EL (cell line): ENCODE measurements at regions not wholly inside any gene's neighbourhood (a gene's known extent, or its start where the extent isn't known, plus 50 kb on each side); places are given as distances from the start of the nearest gene placed in this dataset.

Experiments used
- DNase-seq: peaks from one replicate; pipeline ENCODE4 v3.0.0-alpha.2; 2016

DNA sequence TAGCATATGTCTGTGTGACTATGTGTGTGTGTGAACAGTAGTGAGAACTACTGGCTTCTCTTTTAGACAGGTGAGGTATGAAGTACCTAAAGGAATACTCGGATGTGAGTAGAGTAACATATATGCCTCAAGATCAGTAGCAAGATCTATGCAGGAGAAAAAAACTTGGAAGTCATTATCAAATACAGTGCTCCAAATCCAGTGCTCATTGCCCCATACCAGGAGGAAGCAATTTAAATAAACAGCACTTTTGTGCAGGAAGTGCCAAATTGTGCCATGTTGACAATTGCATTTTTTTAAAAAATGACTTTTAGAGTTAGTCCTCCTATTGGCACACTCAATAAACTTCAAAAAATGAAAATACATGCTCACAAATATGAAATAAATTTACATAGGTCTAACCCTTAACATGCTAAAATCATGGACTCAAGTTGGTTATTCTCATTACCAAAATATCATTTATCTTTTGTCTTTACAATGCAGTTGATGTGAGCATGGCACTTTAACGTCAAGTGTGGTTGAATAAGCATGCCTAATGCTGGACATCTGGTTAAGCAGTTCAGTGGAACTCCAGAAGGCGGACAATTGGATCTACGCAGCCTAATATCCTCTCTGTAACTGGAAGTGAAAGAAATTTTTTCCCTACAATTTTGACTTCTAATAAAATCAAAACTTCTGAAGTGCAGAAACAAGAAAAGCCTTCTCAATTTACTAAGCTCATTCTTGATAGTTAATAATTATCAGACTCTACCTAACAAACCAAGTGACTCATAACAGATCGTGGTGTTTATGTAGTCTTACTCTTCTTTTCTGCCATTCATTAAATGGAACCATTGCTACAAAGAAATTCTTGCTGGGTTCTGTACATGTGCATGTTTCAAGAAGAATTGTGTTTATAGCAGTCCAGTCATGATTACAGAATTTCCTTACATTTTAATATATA, 195.2 kb downstream of the MDFIC start:
- no peak for DNase-seq

DNA sequence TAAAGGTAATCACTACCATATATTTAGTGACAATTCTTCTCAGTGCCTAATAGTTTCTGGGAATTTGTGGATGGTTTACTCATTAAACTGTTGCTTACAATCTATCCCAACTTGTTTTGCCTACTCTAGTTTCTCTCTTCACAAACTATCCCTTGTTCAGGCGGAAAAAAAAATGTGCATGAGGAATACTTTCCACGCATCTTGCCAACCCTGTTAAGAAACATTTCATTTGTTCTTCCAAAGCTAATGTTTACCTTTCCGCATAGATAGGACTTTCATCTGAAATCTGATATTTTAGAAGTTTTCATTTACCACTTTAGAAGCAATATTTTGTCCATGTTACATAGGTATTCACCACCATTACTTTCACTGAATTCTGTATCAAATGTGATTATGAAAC, 191.9 kb downstream of the MDFIC start:
- no peak for DNase-seq

DNA sequence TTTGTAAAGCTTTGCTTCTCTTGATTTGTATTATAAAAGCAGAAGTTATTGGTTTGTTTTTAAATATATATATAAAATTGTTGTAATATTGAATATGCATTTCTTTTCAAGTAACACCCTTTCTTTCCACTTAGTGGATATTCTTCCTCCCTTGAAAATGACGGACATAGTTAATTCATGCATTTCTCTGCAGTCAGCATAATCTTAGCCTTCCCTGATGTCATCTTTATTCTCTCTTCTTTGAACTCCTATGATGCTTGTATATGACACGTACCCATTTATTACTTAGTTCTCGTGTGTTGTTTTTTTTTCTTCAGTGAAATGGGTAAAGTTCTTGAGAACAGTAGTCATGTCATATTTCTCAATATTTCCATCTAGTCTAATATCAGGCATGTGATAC, 191.2 kb downstream of the MDFIC start:
- no peak for DNase-seq

DNA sequence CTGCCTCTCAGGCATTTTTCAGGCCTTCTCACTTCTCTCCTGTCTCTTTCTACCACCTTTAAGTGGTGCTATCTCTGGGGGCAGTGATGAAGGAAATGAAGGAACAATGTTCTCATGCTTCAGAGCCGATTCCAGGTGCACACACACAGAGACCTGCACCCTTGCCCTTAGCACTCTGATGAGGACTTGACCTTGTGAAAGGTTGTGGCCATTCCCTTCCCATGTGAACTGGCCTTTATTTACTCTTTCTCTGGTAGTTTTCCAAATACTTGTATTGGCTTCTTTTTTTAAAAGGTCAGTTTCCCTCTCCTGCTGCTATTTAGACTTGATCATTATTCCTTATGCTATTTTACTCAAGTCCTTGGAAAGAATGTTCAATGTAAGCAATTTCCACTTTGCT, 188.6 kb downstream of the MDFIC start:
- no peak for DNase-seq

DNA sequence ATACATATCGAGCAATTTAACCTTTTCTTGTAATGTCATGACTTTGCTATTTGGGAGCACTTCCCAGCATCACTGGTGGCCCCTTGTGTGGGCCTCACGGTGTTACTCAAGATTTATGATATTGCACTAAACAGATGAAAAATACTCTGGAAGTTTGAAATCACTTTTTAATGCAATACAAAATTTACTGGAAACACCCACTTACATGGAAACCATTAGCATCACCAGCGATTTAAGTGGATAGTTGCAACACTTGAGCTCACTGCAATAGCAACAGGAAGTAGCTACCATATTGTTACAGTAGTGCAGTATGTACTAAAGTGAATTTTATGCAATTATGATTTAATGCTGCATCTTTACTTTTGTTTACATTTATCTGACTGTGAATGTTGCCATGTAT, 184.4 kb downstream of the MDFIC start:
- no peak for DNase-seq

DNA sequence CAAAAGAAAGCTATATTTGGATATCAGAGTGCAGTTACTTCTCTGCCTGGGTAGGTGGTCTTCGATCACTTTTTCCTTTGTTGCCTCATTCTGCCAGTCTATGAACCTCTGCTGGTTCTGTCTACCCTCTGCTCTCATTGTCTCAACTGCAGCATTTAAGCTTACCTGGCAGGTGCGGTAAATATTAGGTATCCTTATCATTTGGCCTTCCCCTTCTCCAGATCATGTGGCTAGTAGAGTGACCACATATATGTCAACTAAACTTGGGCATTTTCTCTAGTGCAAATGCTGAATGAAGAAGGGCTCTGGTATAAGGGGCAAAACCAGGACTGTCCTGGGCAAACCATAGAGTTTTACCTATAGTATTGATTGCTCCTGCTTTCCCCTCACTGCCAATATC, 180.8 kb downstream of the MDFIC start:
- no peak for DNase-seq

DNA sequence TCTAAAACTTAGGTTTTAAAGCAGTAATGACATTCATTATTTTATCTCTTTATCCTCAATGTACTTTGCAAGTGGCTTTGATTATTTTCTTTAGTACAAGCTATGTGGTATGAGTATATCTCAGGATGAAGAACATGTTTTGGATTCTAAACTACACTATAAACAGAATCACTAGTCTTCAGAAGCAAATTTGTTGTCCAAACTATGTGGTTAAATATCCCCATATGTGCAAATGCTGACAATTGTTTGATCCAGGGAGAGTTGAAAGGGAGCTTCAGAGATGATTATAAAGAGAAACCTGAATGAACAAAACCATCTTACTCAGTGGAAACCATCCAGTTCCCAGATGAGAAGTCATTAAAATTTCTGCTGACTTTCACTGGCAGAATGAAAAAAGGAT, 179.3 kb downstream of the MDFIC start:
- no peak for DNase-seq

DNA sequence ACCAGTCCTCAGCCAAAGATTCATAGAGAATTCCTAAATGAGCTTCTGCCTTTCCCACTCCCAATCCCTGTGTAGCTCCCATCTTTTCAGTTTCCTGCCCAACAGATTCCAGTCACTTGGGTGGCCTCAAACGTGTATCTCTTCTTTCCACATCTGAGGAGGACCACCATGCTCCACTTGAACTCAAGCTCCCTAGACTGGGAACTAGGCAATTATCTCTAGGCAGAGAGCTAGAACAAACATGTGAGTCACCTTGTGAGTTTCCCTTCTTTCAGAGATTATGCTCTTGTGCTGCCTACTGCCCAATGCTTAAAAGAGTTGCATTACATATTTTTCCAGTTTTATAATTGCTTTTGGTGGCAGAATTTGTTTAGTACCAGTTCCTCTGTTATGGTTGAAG, 178.0 kb downstream of the MDFIC start:
- DNase-seq: peak; percentile 54

DNA sequence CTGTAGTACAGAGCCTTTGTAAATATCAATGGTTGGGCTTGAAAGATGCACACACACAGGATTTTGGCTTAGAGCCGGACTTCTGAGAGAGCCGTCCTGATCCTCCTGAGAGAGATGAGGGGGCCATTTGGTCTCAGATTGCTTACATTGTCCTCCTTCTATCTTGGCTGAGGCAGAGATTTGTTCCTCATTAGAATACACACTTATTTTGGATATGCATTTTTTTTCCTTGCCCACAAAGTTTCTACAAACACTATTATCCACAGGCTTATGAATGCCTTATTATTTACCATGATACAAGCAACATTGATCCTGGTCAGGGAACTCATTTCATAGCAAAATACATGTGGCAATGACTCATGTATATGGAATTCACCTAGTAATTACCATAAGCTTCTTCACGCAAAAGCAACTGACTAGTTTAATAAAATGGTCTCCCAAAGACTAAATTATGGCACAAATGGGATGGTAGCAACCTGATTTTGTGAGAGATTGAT, 175.3 kb downstream of the MDFIC start:
- peak; percentile 72 for DNase-seq

DNA sequence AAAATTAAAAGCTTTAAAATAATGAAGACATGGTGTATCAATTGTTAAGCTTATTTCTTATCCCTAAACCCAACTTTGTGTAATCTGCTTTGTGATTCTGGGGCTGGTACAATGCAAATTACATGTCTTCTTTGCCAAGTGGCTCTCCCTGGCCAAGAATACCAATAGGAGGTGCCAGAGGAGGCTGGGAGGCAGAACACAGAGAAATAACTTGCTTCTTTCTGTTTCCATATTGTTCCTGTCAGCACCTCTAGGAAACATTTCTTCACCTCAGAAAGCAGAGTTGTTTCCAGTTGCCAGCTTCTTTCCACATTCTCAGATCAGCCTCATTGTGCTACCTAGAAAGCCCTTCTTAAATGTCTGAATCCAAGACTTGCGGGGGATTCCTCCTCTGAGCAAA, 174.4 kb downstream of the MDFIC start:
- no peak for DNase-seq

DNA sequence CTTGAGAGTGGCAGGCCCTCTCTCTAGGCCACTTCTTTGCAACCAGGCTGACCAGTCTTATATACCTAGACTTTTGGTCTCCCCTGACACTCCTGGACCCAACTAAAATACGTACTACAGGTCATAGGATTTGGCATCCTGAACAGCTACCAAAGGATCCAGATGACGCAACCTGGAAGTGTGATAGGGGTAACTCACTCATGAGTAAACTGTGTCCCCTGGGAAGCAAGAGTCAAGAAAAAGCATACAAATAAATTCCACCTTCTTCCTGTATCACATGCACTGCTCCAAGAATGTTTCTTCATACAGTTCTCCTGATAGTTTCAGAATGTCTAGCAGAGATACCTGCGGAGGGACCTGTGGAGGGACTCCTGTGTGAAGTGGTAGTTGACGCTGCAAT, 172.3 kb downstream of the MDFIC start:
- no peak for DNase-seq

DNA sequence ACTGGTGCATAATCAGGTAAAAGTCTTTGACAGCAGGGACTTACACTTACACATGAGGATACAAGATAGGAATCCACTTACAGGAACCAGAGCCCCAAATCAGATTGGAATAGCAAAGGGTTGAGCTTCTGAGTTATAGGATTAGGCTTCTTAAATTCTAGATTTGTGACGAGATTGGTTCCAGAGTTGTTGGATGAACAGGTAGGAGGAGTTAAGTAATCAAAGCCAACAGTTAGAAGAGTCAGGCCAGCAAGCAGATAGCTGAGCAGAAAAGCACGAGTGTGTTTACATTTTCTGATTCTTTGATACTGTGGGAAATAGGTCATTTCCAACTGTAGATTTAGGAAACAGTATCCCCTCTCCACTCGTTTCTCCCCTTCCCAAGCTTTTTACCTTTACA, 167.0 kb downstream of the MDFIC start:
- no peak for DNase-seq

DNA sequence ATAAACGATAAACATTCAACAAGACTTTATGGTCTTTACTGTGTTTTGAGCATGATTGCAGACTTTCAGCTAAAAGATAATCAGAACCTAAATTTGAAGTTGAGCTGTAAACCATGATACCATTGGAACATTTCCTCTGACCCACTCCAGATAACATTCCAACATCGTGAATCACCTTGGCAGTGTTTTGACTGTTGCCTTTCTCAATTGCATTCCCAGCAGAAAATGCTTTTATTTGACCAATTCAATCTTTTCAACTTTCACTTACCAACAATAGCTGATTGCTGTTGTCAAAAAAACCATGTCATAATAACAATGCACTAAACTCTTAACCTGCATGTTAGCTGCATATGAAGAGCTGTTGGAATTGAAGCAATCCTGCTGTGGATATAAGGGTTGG, 165.5 kb downstream of the MDFIC start:
- peak; percentile 84 for DNase-seq

DNA sequence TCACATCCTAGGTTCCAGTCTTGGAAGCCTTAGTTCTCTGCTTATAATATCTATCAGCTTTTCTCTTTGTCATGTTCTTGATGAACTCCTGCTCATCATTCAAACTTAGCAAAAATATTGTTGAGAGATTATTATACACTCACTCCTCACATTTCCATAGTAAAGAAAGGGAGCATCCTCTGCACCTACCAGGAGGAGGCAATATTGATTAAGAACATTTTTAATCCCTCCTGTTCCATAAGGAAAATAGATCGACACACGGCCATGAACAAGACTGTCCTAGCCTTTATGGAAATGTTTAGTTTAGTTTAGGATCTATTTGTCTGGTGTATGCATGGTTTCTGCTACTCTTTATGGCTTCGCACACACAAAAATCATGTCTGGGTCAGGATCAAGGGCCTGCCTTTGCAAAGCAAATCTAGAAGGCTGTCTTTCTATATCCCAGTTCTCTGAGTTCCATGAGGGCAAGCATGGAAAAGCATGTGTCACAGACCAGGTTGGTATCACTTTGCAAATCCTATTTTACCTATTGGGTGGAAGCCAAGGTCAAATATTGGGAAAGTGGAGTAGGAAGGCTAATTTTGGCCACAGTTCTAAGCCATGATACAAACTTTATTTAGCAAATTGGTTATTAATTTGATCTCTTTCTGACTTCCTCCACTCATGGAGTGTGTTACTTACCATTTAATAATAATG, 164.4 kb downstream of the MDFIC start:
- DNase-seq: no peak

DNA sequence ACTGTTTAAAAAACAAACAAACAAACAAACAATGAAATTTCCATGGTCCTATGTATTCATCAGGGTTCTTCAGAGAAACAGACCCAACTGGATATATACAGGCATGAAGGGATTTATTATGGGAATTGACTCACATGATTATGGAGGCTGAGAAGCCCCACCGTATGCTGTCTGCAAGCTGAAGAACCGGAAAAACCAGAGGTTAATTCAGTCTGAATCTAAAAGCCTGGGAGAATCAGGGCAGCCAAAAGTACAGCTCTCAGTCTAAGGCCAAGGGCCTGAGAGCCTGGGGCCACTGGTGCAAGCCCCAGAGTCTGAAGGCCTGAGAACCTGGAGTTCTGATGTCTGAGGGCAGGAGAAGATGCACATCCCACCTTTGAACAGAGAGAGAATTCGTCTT, 163.5 kb downstream of the MDFIC start:
- no peak for DNase-seq

DNA sequence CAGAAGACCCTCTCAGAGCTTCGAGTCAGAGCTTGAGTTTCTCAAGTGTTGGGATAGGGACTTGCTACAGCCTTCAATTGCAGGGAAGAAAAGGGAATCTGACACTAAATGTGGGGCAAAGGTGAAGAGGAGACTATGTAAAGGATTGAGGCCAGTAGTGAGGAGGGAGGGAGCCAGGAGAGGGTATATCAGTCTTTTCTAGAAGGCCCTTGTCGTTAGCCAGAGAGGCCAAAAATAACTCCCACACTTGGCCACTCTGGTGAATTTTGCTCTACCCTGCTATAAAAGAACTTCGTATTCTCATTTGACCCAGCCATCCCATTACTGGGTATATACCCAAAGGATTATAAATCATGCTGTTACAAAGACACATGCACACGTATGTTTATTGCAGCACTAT, 162.0 kb downstream of the MDFIC start:
- DNase-seq: no peak

DNA sequence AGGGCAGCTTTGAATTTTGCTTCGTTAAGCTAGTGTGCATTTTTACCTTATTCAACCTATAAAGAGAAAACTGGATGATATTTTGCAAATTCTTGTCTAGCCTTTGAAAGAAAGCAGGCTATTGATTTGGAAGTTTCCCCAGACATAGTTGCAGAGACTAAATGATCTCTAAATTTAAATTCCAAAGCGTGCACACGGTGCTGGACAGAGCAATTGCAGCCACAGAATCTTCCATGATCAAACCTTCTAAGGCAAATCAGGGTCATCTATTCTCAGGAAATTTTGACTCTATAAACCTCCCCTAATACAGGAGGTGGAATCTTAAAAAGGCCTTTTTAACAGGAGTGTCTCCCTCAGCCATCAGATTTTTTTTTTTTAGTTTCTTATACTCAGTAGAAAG, 159.9 kb downstream of the MDFIC start:
- DNase-seq: no peak

DNA sequence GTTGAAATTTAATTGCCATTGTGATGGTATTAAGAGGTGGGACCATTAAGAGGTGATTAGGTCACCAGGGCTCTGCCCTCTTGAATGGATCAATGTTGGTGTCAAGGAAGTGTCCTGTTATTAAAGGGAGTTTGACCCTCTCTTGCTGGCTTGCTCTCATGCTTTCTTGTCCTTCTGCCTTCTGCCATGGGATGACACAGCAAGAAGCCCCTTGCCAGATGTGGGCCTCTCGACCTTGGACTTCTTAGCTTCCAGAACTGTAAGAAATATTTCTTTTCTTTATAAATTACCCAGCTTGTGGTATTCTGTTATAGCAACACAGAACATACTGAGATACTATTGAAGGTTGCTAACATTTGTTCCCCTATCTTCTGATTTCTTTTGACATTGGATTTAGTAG, 157.0 kb downstream of the MDFIC start:
- no peak for DNase-seq

DNA sequence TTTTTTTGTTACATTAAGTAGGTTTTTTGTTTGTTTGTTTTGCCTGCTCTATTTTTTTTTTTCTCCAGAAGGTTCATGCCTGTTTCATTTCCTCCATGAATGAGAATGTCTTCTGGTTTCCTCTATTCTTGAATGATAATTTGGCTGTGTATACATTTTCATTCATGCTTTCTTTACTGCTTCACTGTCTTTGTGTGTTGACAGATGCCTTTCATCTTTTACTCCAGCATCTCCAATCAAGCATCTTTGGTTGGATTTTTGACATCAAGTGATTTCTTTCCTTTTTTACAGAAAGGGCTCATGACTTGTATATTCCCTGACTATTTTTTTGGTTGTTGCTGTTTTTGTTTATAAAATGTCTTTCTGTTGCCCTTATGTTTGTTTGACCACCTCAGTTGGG, 156.5 kb downstream of the MDFIC start:
- no peak for DNase-seq

DNA sequence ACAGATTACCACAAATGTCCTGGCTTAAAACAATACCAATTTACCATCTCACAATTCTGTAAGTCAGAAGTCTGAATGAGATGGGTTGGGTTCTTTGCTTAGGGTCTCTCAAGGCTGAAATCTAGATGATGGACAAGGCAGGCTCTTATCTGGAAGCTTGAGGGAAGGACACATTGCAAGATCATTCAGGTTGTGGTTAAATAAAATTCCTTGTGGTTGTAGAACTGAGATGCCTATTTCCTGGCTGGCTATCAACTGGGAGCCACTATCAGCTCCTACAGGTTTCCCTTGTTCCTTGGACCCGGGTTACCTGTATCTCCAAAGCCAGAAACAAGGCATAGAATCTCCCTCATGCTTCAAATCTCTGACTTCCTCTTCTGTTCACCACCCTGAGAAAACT, 148.4 kb downstream of the MDFIC start:
- DNase-seq: no peak
